Astrocyte (in vitro differentiated cells and primary cell): ENCODE measurements at regions not wholly inside any gene's neighbourhood (a gene's known extent, or its start where the extent isn't known, plus 50 kb on each side); places are given as distances from the start of the nearest gene placed in this dataset.

Experiments
- DNase-seq: peaks from one replicate; pipeline ENCODE4 v3.0.0-alpha.2; 2010; ENCODE audit warnings: low read depth
- FAIRE-seq: peaks from 2 replicates; lab custom pipeline; 2011; peaks lifted over from hg19 to GRCh38; lab: Jason Lieb, UNC
- H2AFZ ChIP-seq: 2 replicates; pipeline ENCODE4 v1.6.0; 2012; ENCODE audit warnings: low read depth, low read length, inconsistent platforms
- H3K27ac ChIP-seq: 2 replicates; pipeline ENCODE4 v1.5.1; 2011; ENCODE audit warnings: low read depth, low read length, inconsistent platforms
- H3K27me3 ChIP-seq: 2 replicates; pipeline ENCODE4 v1.6.0; 2011; ENCODE audit warnings: low read length, inconsistent platforms; ENCODE audit not compliant: insufficient read depth
- H3K36me3 ChIP-seq: 2 replicates; pipeline ENCODE4 v1.5.1; 2011; ENCODE audit warnings: low read length, inconsistent platforms; ENCODE audit not compliant: insufficient read depth
- H3K4me1 ChIP-seq: 2 replicates; pipeline ENCODE4 v1.5.1; 2011; ENCODE audit warnings: low read length, inconsistent platforms; ENCODE audit not compliant: insufficient read depth
- H3K4me2 ChIP-seq: 2 replicates; pipeline ENCODE4 v1.6.0; 2012; ENCODE audit warnings: low read length, inconsistent platforms
- H3K4me3 ChIP-seq: 2 replicates; pipeline ENCODE4 v1.5.1; 2011; ENCODE audit warnings: low read depth, mild to moderate bottlenecking, low read length, inconsistent platforms; ENCODE audit not compliant: insufficient read depth
- H3K79me2 ChIP-seq: 2 replicates; pipeline ENCODE4 v1.6.0; 2012; ENCODE audit warnings: mild to moderate bottlenecking, low read length, inconsistent platforms; ENCODE audit not compliant: insufficient read depth
- H3K9ac ChIP-seq: 2 replicates; pipeline ENCODE4 v1.6.0; 2012; ENCODE audit warnings: mild to moderate bottlenecking, low read length, inconsistent platforms
- H3K9me3 ChIP-seq: 2 replicates; pipeline ENCODE4 v1.5.1; 2012; ENCODE audit warnings: low read depth, mild to moderate bottlenecking, low read length, inconsistent platforms; ENCODE audit not compliant: insufficient read depth
- H4K20me1 ChIP-seq: 2 replicates; pipeline ENCODE4 v1.6.0; 2012; ENCODE audit warnings: low read length, inconsistent platforms; ENCODE audit not compliant: insufficient read depth
- H3K27ac Mint-ChIP-seq: one replicate; pipeline ENCODE4 v1.8.0; 2021; ENCODE audit warnings: mild to moderate bottlenecking, mixed read lengths; ENCODE audit not compliant: unreplicated experiment
- H3K27me3 Mint-ChIP-seq: one replicate; pipeline ENCODE4 v1.8.0; 2021; ENCODE audit warnings: low read depth, mixed read lengths; ENCODE audit not compliant: unreplicated experiment
- H3K36me3 Mint-ChIP-seq: one replicate; pipeline ENCODE4 v1.8.0; 2021; ENCODE audit warnings: low read depth, mixed read lengths; ENCODE audit not compliant: unreplicated experiment
- H3K4me1 Mint-ChIP-seq: one replicate; pipeline ENCODE4 v1.8.0; 2021; ENCODE audit warnings: low read depth, mixed read lengths; ENCODE audit not compliant: unreplicated experiment
- H3K4me3 Mint-ChIP-seq: one replicate; pipeline ENCODE4 v1.8.0; 2021; ENCODE audit warnings: mild to moderate bottlenecking, moderate library complexity, mixed read lengths; ENCODE audit not compliant: unreplicated experiment
- H3K9me3 Mint-ChIP-seq: one replicate; pipeline ENCODE4 v1.8.0; 2021; ENCODE audit warnings: mild to moderate bottlenecking, mixed read lengths; ENCODE audit not compliant: unreplicated experiment
- EZH2 ChIP-seq: IDR thresholded peaks from 2 replicates; pipeline ENCODE4 v1.6.1; 2012; ENCODE audit warnings: mild to moderate bottlenecking, low read length, inconsistent platforms; ENCODE audit not compliant: insufficient read depth
- TF ChIP-seq, protein P1 (sequence below): IDR thresholded peaks from 2 replicates; pipeline ENCODE4 v1.5.1; 2011; ENCODE audit warnings: low read depth, mild to moderate bottlenecking, inconsistent platforms, low read length, moderate library complexity; ENCODE audit not compliant: insufficient read depth

GRCh38 chr2:215812966-215813365, 200.4 kb downstream of the MREG start:
- peak; percentile 59 for FAIRE-seq
- no peaks in the 10 kb centered on the region for H3K27me3 Mint-ChIP-seq

DNA sequence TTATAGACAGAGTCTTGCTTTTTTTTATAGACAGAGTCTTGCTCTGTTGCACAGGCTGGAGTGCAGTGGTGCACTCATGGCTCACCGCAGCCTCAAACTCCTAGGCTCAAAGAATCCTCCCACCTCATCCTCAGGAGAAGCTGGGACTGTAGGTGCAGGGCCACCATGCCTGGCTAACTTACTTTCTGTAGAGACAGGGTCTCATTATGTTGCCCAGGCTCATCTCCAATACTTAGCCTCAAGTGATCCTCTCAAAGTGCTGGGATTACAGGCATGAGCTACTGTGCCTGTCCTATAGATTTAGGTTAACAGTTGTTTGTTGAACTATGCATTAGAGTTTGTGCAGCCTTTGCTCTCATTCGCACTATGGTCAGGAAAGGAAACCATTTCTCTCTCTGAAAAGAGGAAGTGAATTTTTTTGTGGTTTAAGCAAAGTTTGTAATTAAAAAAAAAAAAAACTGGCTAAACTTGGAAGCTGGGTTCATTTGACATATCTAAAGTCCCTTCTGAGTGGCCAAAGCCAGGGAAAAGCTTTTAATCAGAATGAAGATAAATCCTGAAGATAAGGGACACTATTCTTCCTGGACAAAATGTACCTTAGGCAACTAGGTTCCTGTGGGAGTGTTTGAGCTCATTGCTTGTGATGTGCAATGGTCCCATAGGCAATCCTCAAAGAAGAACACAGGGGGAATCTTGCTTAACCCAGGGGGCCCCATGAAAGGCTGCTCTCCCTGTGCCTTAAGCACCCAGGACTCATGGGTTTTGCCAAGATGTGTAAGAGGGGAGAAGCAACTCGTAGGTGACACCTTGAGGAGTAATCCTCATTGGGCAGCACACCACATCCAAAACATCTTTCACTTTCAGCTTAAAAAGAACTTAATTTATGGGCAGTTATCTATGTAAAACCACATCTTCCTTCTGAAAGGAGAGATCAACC, 201.7 kb downstream of the MREG start:
- no peak overlapping the region for H3K27ac Mint-ChIP-seq
- Histone ChIP-seq H2AFZ (no peak overlapping the region), H4K20me1 (no peaks in the 10 kb centered on the region), H3K27ac (no peak overlapping the region), H3K4me2 (no peak overlapping the region), H3K4me1 (peaks cover 10% of the 10 kb centered on the region), H3K27me3 (no peaks in the 10 kb centered on the region), H3K4me3 (no peak overlapping the region), H3K79me2 (no peaks in the 10 kb centered on the region), H3K9ac (no peak overlapping the region), H3K36me3 (no peaks in the 10 kb centered on the region), H3K9me3 (no peaks in the 10 kb centered on the region)
- H3K36me3 Mint-ChIP-seq, result no peaks in the 10 kb centered on the region
- DNase-seq, result no peak
- H3K4me3 Mint-ChIP-seq, result no peak overlapping the region
- no peaks in the 10 kb centered on the region for H3K27me3 Mint-ChIP-seq
- FAIRE-seq, result no peak
- peaks cover 16% of the 10 kb centered on the region for H3K4me1 Mint-ChIP-seq
- TF ChIP-seq, protein P1, sequence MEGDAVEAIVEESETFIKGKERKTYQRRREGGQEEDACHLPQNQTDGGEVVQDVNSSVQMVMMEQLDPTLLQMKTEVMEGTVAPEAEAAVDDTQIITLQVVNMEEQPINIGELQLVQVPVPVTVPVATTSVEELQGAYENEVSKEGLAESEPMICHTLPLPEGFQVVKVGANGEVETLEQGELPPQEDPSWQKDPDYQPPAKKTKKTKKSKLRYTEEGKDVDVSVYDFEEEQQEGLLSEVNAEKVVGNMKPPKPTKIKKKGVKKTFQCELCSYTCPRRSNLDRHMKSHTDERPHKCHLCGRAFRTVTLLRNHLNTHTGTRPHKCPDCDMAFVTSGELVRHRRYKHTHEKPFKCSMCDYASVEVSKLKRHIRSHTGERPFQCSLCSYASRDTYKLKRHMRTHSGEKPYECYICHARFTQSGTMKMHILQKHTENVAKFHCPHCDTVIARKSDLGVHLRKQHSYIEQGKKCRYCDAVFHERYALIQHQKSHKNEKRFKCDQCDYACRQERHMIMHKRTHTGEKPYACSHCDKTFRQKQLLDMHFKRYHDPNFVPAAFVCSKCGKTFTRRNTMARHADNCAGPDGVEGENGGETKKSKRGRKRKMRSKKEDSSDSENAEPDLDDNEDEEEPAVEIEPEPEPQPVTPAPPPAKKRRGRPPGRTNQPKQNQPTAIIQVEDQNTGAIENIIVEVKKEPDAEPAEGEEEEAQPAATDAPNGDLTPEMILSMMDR, result no peak
- TF ChIP-seq EZH2, result no peak
- no peaks in the 10 kb centered on the region for H3K9me3 Mint-ChIP-seq

More at GRCh38 chr2:215812966-215813365, 200.4 kb downstream of the MREG start:
- Histone ChIP-seq H3K4me1 (peaks cover 10% of the 10 kb centered on the region), H3K27me3 (no peaks in the 10 kb centered on the region), H3K9me3 (no peaks in the 10 kb centered on the region), H3K4me2 (peak overlapping the region; percentile 20), H4K20me1 (no peaks in the 10 kb centered on the region), H3K4me3 (no peak overlapping the region), H3K27ac (no peak overlapping the region), H3K9ac (no peak overlapping the region), H3K79me2 (no peaks in the 10 kb centered on the region), H3K36me3 (no peaks in the 10 kb centered on the region), H2AFZ (no peak overlapping the region)
- H3K36me3 Mint-ChIP-seq, result no peaks in the 10 kb centered on the region
- H3K4me3 Mint-ChIP-seq, result no peak overlapping the region
- peaks cover 2% of the 10 kb centered on the region for H3K9me3 Mint-ChIP-seq
- peak; percentile 85 for DNase-seq
- H3K27ac Mint-ChIP-seq, result peak overlapping the region; percentile 43
- TF ChIP-seq, protein P1, result no peak
- no peak for TF ChIP-seq EZH2
- H3K4me1 Mint-ChIP-seq, result peaks cover 14% of the 10 kb centered on the region

DNA sequence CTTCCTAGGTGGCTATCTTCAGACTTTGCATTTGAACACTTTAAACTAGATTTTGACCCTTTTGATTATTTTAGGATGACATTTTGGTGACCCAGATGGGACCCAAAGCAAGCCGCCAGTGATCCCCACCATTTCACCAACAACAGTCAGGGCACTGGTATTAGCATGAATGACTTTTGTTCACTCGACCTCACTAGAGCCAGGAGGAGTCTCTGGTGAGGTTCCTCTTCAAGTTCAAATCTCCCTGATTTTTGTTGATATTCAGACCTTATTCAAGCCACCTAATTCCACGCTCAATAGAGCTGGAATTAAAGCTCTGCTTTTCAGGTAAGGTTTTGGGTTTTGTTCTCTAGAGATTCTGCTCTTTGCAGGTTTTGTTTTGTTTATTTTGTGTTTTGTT, 202.3 kb downstream of the MREG start:
- Histone ChIP-seq H3K9me3 (no peaks in the 10 kb centered on the region), H3K4me2 (no peak overlapping the region), H3K79me2 (no peaks in the 10 kb centered on the region), H3K36me3 (no peaks in the 10 kb centered on the region), H3K27me3 (no peaks in the 10 kb centered on the region), H3K4me3 (no peak overlapping the region), H3K4me1 (peaks cover 10% of the 10 kb centered on the region), H3K27ac (no peak overlapping the region), H3K9ac (no peak overlapping the region), H4K20me1 (no peaks in the 10 kb centered on the region), H2AFZ (no peak overlapping the region)
- Mint-ChIP-seq H3K4me3 (no peak overlapping the region), H3K4me1 (peaks cover 16% of the 10 kb centered on the region), H3K27ac (no peak overlapping the region), H3K36me3 (no peaks in the 10 kb centered on the region), H3K27me3 (no peaks in the 10 kb centered on the region), H3K9me3 (no peaks in the 10 kb centered on the region)
- FAIRE-seq (no peak), DNase-seq (no peak)
- TF ChIP-seq EZH2, result no peak
- TF ChIP-seq, protein P1, result no peak
